ENCODE measurements at regions not wholly inside any gene's neighbourhood (a gene's known extent, or its start where the extent isn't known, plus 50 kb on each side); places are given as distances from the start of the nearest gene placed in this dataset.

- TF ChIP-seq CTCF (IDR thresholded peaks at IDR 0.05) (no peak), HOXB5 (CRISPR knock-in tag; IDR thresholded peaks at IDR 0.05) (no peak), EP300 (IDR thresholded peaks at IDR 0.05) (no peak), ESRRA (IDR thresholded peaks at IDR 0.05; ENCODE audit: borderline replicate concordance, low read length) (no peak), POLR2A (IDR thresholded peaks at IDR 0.05; ENCODE audit: low read length) (no peak), USF2 (IDR thresholded peaks at IDR 0.05) (no peak), BHLHE40 (IDR thresholded peaks at IDR 0.05; ENCODE audit: low read depth, low read length) (no peak), POLR2AphosphoS2 (conservative IDR thresholded peaks at IDR 0.05; ENCODE audit: low read length) (no peak), MYC (IDR thresholded peaks at IDR 0.05; ENCODE audit: borderline replicate concordance, low read length) (no peak), ZFP36 (IDR thresholded peaks at IDR 0.05; ENCODE audit: borderline replicate concordance, partially characterized antibody) (no peak)
Observed at GRCh38 chr2:108133457-108133856, 106.3 kb upstream of the SULT1C3 start.
